ENCODE measurements at regions not wholly inside any gene's neighbourhood (a gene's known extent, or its start where the extent isn't known, plus 50 kb on each side); places are given as distances from the start of the nearest gene placed in this dataset.

DNA sequence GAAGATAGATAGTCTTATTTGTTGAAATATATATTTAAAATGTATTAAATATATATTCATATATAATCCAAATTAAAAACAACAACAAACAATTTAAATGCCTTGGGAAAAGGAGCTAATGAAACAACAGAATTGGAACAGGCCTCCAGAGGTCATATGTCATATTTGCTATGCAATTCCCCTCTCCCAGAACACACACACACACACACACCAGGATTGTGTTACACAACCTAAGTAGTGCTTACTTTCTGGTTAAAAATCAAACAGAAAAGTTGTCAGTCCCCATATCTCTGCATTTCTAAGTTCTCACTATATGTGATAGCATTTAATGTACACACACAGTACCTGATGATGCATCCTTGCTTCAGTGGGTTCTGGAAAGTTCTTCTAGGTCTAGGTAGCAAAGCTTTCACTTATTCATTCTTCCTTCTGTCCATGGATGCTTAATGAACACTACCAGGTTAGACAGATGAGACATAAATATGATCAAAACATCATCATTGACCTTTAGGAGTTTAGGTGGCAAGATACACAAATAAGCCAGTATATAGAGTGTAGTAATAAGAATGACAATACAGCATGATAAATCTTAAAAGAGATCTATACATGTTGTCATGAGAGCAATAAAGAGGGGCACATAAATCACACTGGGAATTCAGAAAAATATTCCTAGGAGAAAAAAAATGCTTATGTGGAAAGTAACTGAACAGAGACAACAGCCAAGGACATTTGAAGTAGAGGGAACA, 662.8 kb downstream of the PTPRC start:
- no peaks in the 10 kb centered on the region for H3K4me1 ChIP-seq (ENCODE audit: control insufficient read depth, insufficient read depth, low read length)
- FAIRE-seq (no peak), DNase-seq (ENCODE audit: low read depth, low spot score) (no peak), ATAC-seq (no peak)
- intact Hi-C loops (cut with micrococcal nuclease; ENCODE audit: unreplicated experiment): no loop called here
- no peak overlapping the region for H2AFZ ChIP-seq (ENCODE audit: control insufficient read depth, low read depth, low read length)
- ChIA-PET RAD21 (ENCODE audit: unreplicated experiment) (no interaction called here), SMC1A (ENCODE audit: uncharacterized antibody, unreplicated experiment) (interaction anchor here (1.7 kb wide), 1 partner anchor 16 kb away, joined by 4 read pairs; no protein-coding TSS in a partner anchor), CTCF (interaction anchor here (0.6 kb wide), 1 partner anchor 1550 kb away, joined by 3 read pairs; no protein-coding TSS in a partner anchor), POLR2A (no interaction called here)
- BruUV-seq (replicated peaks): no TSS peak
- H3K36me3 ChIP-seq (ENCODE audit: control insufficient read depth in 2 of 2, insufficient read depth in 2 of 2, low read length in 1 of 2): no peaks in the 10 kb centered on the region
- no peak overlapping the region for H3K4me2 ChIP-seq (ENCODE audit: control insufficient read depth, insufficient read depth)
- H3K4me3 ChIP-seq: no peak overlapping the region
- no peaks in the 10 kb centered on the region for H3K9me3 ChIP-seq (replicated peaks; ENCODE audit: control insufficient read depth, insufficient read depth, low read length)
- no peaks in the 10 kb centered on the region for H3K79me2 ChIP-seq (ENCODE audit: control insufficient read depth, insufficient read depth, low read length)
- H4K20me1 ChIP-seq (ENCODE audit: control insufficient read depth, insufficient read depth): no peaks in the 10 kb centered on the region; the same call in 1 of the 2 replicates
- no peak overlapping the region for H3K9ac ChIP-seq (ENCODE audit: control insufficient read depth, insufficient read depth, low read length)
- in situ Hi-C loops (cut with MboI): no loop called here
- H3K27ac ChIP-seq (ENCODE audit: control insufficient read depth, insufficient read depth): no peak overlapping the region
- no peaks in the 10 kb centered on the region for H3K27me3 ChIP-seq (replicated peaks in 1 of 2; ENCODE audit: control insufficient read depth in 2 of 2, insufficient read depth in 2 of 2, low read length in 1 of 2)
- no peak for TF ChIP-seq HDAC2 (IDR thresholded peaks at IDR 0.05)
- TF ChIP-seq RAD21 (IDR thresholded peaks at IDR 0.05; ENCODE audit: insufficient read depth, low read depth, low read length): no peak
- TF ChIP-seq, protein P1, sequence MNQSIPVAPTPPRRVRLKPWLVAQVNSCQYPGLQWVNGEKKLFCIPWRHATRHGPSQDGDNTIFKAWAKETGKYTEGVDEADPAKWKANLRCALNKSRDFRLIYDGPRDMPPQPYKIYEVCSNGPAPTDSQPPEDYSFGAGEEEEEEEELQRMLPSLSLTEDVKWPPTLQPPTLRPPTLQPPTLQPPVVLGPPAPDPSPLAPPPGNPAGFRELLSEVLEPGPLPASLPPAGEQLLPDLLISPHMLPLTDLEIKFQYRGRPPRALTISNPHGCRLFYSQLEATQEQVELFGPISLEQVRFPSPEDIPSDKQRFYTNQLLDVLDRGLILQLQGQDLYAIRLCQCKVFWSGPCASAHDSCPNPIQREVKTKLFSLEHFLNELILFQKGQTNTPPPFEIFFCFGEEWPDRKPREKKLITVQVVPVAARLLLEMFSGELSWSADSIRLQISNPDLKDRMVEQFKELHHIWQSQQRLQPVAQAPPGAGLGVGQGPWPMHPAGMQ (IDR thresholded peaks at IDR 0.05; ENCODE audit: borderline replicate concordance): no peak
- TF ChIP-seq, protein P2, sequence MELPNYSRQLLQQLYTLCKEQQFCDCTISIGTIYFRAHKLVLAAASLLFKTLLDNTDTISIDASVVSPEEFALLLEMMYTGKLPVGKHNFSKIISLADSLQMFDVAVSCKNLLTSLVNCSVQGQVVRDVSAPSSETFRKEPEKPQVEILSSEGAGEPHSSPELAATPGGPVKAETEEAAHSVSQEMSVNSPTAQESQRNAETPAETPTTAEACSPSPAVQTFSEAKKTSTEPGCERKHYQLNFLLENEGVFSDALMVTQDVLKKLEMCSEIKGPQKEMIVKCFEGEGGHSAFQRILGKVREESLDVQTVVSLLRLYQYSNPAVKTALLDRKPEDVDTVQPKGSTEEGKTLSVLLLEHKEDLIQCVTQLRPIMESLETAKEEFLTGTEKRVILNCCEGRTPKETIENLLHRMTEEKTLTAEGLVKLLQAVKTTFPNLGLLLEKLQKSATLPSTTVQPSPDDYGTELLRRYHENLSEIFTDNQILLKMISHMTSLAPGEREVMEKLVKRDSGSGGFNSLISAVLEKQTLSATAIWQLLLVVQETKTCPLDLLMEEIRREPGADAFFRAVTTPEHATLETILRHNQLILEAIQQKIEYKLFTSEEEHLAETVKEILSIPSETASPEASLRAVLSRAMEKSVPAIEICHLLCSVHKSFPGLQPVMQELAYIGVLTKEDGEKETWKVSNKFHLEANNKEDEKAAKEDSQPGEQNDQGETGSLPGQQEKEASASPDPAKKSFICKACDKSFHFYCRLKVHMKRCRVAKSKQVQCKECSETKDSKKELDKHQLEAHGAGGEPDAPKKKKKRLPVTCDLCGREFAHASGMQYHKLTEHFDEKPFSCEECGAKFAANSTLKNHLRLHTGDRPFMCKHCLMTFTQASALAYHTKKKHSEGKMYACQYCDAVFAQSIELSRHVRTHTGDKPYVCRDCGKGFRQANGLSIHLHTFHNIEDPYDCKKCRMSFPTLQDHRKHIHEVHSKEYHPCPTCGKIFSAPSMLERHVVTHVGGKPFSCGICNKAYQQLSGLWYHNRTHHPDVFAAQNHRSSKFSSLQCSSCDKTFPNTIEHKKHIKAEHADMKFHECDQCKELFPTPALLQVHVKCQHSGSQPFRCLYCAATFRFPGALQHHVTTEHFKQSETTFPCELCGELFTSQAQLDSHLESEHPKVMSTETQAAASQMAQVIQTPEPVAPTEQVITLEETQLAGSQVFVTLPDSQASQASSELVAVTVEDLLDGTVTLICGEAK (IDR thresholded peaks at IDR 0.05; ENCODE audit: borderline replicate concordance): no peak
- TF ChIP-seq CBFB (IDR thresholded peaks at IDR 0.05; ENCODE audit: low read depth): no peak
- TF ChIP-seq, protein P3, sequence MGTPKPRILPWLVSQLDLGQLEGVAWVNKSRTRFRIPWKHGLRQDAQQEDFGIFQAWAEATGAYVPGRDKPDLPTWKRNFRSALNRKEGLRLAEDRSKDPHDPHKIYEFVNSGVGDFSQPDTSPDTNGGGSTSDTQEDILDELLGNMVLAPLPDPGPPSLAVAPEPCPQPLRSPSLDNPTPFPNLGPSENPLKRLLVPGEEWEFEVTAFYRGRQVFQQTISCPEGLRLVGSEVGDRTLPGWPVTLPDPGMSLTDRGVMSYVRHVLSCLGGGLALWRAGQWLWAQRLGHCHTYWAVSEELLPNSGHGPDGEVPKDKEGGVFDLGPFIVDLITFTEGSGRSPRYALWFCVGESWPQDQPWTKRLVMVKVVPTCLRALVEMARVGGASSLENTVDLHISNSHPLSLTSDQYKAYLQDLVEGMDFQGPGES (IDR thresholded peaks at IDR 0.05): no peak
- no peak for TF ChIP-seq CEBPB (IDR thresholded peaks at IDR 0.05; ENCODE audit: borderline replicate concordance in 1 of 2, low read depth in 2 of 2, low read length in 2 of 2)
- TF ChIP-seq, protein P4, sequence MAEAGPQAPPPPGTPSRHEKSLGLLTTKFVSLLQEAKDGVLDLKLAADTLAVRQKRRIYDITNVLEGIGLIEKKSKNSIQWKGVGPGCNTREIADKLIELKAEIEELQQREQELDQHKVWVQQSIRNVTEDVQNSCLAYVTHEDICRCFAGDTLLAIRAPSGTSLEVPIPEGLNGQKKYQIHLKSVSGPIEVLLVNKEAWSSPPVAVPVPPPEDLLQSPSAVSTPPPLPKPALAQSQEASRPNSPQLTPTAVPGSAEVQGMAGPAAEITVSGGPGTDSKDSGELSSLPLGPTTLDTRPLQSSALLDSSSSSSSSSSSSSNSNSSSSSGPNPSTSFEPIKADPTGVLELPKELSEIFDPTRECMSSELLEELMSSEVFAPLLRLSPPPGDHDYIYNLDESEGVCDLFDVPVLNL (IDR thresholded peaks at IDR 0.05; ENCODE audit: low read depth, low read length): no peak
- no peak for TF ChIP-seq ZZZ3 (IDR thresholded peaks at IDR 0.05; ENCODE audit: control insufficient read depth, insufficient read length, low read depth)
- TF ChIP-seq SMAD1 (IDR thresholded peaks at IDR 0.05; ENCODE audit: low read depth, partially characterized antibody): no peak
- no peak for TF ChIP-seq IKZF1 (conservative IDR thresholded peaks at IDR 0.05)
- TF ChIP-seq MYC (IDR thresholded peaks at IDR 0.05; ENCODE audit: insufficient read depth, insufficient read length, insufficient replicate concordance, low read length, severe bottlenecking): no peak
- TF ChIP-seq CBX5 (IDR thresholded peaks at IDR 0.05; ENCODE audit: low read depth): no peak
- TF ChIP-seq NR2C2 (IDR thresholded peaks at IDR 0.05; ENCODE audit: borderline replicate concordance, control insufficient read depth, insufficient read length, low read depth): no peak
- no peak for TF ChIP-seq POLR2A (IDR thresholded peaks at IDR 0.05; ENCODE audit: low read depth, low read length)
- TF ChIP-seq SMC3 (IDR thresholded peaks at IDR 0.05; ENCODE audit: borderline replicate concordance, low read length): no peak
- no peak for TF ChIP-seq PAX5 (IDR thresholded peaks at IDR 0.05; ENCODE audit: borderline replicate concordance, low read depth, low read length)
- no peak for TF ChIP-seq BHLHE40 (IDR thresholded peaks at IDR 0.05; ENCODE audit: borderline replicate concordance in 1 of 2, low read depth in 2 of 2, low read length in 1 of 2)
